ENCODE measurements at regions not wholly inside any gene's neighbourhood (a gene's known extent, or its start where the extent isn't known, plus 50 kb on each side); places are given as distances from the start of the nearest gene placed in this dataset.
"Not testable (repeated sequence)": the region's sequence is repeated elsewhere in the genome, so short reads cannot be mapped to it uniquely, and the experiment has no call there.

GRCh38 chr7:10643545-10643944, 330.1 kb upstream of the PHF14 start:
- in situ Hi-C loops (cut with HindIII; ENCODE audit: low pct_unique_long_range_greater_than_20kb, low sequenced_read_pairs) = no loop called here

GRCh38 chr7:10644849-10645248, 328.8 kb upstream of the PHF14 start:
- no peak for DNase-seq (ENCODE audit: low read depth, low spot score)
- in situ Hi-C loops (cut with HindIII; ENCODE audit: low pct_unique_long_range_greater_than_20kb, low sequenced_read_pairs) = no loop called here

More at GRCh38 chr7:10643545-10643944, 330.1 kb upstream of the PHF14 start:
- DNase-seq (ENCODE audit: low read depth, low spot score) = no peak

- no peak for DNase-seq (ENCODE audit: low read depth, low spot score)
- in situ Hi-C loops (cut with HindIII; ENCODE audit: low pct_unique_long_range_greater_than_20kb, low sequenced_read_pairs) = no loop called here
Measured at GRCh38 chr7:10646194-10646593, 327.5 kb upstream of the PHF14 start.

GRCh38 chr7:10648289-10648688, 325.4 kb upstream of the PHF14 start:
- in situ Hi-C loops (cut with HindIII; ENCODE audit: low pct_unique_long_range_greater_than_20kb, low sequenced_read_pairs) = no loop called here
- no peak for DNase-seq (ENCODE audit: low read depth, low spot score)

- DNase-seq (ENCODE audit: low read depth, low spot score); in situ Hi-C loops (cut with HindIII; ENCODE audit: low pct_unique_long_range_greater_than_20kb, low sequenced_read_pairs): not testable (repeated sequence)
Measured at GRCh38 chr7:10649120-10649519, 324.6 kb upstream of the PHF14 start.

- no peak for DNase-seq (ENCODE audit: low read depth, low spot score)
- in situ Hi-C loops (cut with HindIII; ENCODE audit: low pct_unique_long_range_greater_than_20kb, low sequenced_read_pairs) = no loop called here
Measured at GRCh38 chr7:10655031-10655430, 318.6 kb upstream of the PHF14 start.

- in situ Hi-C loops (cut with HindIII; ENCODE audit: low pct_unique_long_range_greater_than_20kb, low sequenced_read_pairs) = no loop called here
- DNase-seq (ENCODE audit: low read depth, low spot score) = no peak
Measured at GRCh38 chr7:10657201-10657600, 316.5 kb upstream of the PHF14 start.

- in situ Hi-C loops (cut with HindIII; ENCODE audit: low pct_unique_long_range_greater_than_20kb, low sequenced_read_pairs) = no loop called here
Measured at GRCh38 chr7:10657837-10658236, 315.8 kb upstream of the PHF14 start.

GRCh38 chr7:10662491-10662890, 311.2 kb upstream of the PHF14 start:
- in situ Hi-C loops (cut with HindIII; ENCODE audit: low pct_unique_long_range_greater_than_20kb, low sequenced_read_pairs) = no loop called here
- no peak for DNase-seq (ENCODE audit: low read depth, low spot score)

More at GRCh38 chr7:10657837-10658236, 315.8 kb upstream of the PHF14 start:
- no peak for DNase-seq (ENCODE audit: low read depth, low spot score)

- no peak for DNase-seq (ENCODE audit: low read depth, low spot score)
- in situ Hi-C loops (cut with HindIII; ENCODE audit: low pct_unique_long_range_greater_than_20kb, low sequenced_read_pairs) = no loop called here
Measured at GRCh38 chr7:10662982-10663884, 310.4 kb upstream of the PHF14 start.

GRCh38 chr7:10672186-10672585, 301.5 kb upstream of the PHF14 start:
- DNase-seq (ENCODE audit: low read depth, low spot score) = no peak
- in situ Hi-C loops (cut with HindIII; ENCODE audit: low pct_unique_long_range_greater_than_20kb, low sequenced_read_pairs) = no loop called here

GRCh38 chr7:10677211-10677610, 296.5 kb upstream of the PHF14 start:
- no peak for DNase-seq (ENCODE audit: low read depth, low spot score)

GRCh38 chr7:10677668-10678232, 295.9 kb upstream of the PHF14 start:
- DNase-seq (ENCODE audit: low read depth, low spot score) = no peak
- in situ Hi-C loops (cut with HindIII; ENCODE audit: low pct_unique_long_range_greater_than_20kb, low sequenced_read_pairs) = no loop called here

More at GRCh38 chr7:10677211-10677610, 296.5 kb upstream of the PHF14 start:
- in situ Hi-C loops (cut with HindIII; ENCODE audit: low pct_unique_long_range_greater_than_20kb, low sequenced_read_pairs) = no loop called here

- no peak for DNase-seq (ENCODE audit: low read depth, low spot score)
- in situ Hi-C loops (cut with HindIII; ENCODE audit: low pct_unique_long_range_greater_than_20kb, low sequenced_read_pairs) = no loop called here
Measured at GRCh38 chr7:10684606-10685005, 289.1 kb upstream of the PHF14 start.

- in situ Hi-C loops (cut with HindIII; ENCODE audit: low pct_unique_long_range_greater_than_20kb, low sequenced_read_pairs) = no loop called here
- no peak for DNase-seq (ENCODE audit: low read depth, low spot score)
Measured at GRCh38 chr7:10685040-10685439, 288.6 kb upstream of the PHF14 start.

GRCh38 chr7:10688544-10688943, 285.1 kb upstream of the PHF14 start:
- no peak for DNase-seq (ENCODE audit: low read depth, low spot score)
- in situ Hi-C loops (cut with HindIII; ENCODE audit: low pct_unique_long_range_greater_than_20kb, low sequenced_read_pairs) = no loop called here

- DNase-seq (ENCODE audit: low read depth, low spot score) = no peak
- in situ Hi-C loops (cut with HindIII; ENCODE audit: low pct_unique_long_range_greater_than_20kb, low sequenced_read_pairs) = no loop called here
Measured at GRCh38 chr7:10696064-10696463, 277.6 kb upstream of the PHF14 start.

- no peak for DNase-seq (ENCODE audit: low read depth, low spot score)
- in situ Hi-C loops (cut with HindIII; ENCODE audit: low pct_unique_long_range_greater_than_20kb, low sequenced_read_pairs) = no loop called here
Measured at GRCh38 chr7:10703059-10703458, 270.6 kb upstream of the PHF14 start.

GRCh38 chr7:10703981-10704380, 269.7 kb upstream of the PHF14 start:
- no peak for DNase-seq (ENCODE audit: low read depth, low spot score)
- in situ Hi-C loops (cut with HindIII; ENCODE audit: low pct_unique_long_range_greater_than_20kb, low sequenced_read_pairs) = no loop called here

Data from SK-MEL-5 (cell line).